ENCODE measurements at regions not wholly inside any gene's neighbourhood (a gene's known extent, or its start where the extent isn't known, plus 50 kb on each side); places are given as distances from the start of the nearest gene placed in this dataset.
A peak's percentile ranks its signal among the peaks of the same experiment; 100 is the strongest.

DNA sequence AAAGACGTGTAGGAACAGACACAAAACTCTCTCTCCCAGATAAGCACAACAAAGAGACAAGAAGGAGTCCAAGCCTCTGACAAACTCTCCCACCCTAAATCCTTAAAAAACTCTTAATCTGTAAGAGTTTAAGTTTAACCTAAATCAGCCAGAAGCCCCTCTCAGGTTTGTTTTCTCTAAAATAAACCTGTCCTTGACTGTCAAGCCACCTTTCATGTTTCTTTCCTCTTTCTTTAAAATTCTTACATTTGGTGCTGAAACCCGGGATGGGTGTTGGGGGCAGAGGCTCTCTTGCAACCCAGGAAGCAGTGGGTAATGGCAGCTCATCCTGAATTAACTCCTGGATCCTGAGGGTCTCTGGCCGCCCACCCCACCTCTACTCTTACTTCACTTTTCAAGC lies 107.8 kb upstream of the TENT5D start:
- no peak for DNase-seq (ENCODE audit: low spot score)

DNA sequence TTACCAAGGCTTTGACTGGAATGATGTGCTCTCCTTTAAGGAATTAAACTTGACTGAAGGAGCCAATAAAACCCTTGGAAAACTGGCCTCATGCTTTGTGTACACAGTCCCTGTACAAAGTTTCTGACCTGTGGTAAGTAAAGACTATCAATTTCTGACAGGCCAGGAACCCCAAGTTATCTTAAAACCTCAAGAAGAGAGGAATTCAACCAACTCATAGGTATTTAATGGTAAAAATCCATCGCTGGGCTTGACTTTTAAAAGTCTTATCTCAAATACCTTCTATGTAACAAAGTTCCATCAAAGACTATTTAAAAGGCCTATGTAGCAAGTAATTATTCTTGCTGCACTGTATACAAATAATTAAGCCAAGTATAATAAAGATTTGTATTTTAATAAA lies 103.7 kb upstream of the TENT5D start:
- no peak for DNase-seq (ENCODE audit: low spot score)

DNA sequence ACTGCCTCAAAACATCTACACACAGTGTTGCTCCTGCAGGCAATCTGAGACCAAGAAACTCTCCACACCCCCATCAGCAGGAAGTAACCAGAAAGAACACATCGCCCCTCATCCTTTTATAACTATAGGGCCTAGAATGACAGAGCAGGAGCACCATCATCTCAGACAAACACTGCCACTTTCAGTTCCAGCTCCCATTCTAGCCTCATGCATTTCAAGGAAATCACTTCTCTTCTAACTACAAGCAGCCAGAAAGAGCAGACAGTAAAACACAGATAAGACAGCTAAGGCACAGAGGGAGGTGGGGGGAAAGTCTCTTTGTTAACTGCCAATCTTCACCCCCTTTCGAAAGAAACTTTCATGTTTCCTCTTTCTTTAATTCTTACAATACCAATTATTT lies 102.6 kb upstream of the TENT5D start:
- DNase-seq (ENCODE audit: low spot score): no peak

DNA sequence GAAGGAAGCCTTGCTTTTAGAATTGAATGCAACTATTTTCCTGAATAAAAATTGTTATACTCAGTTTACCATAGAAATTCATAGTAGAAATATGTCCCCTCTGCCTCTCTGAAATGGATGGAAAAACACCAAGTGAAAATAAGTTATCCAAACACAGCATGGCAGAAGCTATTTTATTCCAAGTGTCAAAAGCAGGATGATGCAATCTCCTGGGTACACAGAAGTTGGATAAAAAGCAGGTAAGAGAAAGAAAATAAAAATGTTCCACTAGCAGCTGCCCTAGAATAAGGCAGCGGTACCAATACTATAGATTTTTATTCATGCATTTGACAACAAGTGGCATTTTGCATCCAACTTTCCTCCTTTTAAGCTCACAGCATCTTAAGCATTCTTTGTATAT lies 89.0 kb upstream of the TENT5D start:
- no peak for DNase-seq (ENCODE audit: low spot score)

DNA sequence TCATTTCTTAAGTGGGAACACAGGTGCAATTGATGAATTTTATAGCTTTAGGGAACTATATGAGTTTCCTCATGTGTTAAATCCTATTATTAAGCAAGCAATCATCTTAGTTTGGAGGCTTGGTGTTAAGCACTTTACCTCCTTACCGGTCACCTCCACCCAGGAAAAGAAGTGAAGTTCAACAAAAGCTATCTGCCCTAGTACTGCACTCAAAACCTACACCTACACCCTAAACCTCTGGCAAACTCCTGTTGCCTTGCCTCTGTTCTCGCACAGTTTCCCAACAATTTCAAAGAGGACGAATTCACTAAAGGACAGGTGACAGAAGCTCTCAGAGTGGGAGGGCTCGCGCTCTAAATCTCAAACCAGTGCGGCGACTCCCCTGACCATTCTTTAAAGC lies 85.7 kb upstream of the TENT5D start:
- DNase-seq (ENCODE audit: low spot score): no peak

DNA sequence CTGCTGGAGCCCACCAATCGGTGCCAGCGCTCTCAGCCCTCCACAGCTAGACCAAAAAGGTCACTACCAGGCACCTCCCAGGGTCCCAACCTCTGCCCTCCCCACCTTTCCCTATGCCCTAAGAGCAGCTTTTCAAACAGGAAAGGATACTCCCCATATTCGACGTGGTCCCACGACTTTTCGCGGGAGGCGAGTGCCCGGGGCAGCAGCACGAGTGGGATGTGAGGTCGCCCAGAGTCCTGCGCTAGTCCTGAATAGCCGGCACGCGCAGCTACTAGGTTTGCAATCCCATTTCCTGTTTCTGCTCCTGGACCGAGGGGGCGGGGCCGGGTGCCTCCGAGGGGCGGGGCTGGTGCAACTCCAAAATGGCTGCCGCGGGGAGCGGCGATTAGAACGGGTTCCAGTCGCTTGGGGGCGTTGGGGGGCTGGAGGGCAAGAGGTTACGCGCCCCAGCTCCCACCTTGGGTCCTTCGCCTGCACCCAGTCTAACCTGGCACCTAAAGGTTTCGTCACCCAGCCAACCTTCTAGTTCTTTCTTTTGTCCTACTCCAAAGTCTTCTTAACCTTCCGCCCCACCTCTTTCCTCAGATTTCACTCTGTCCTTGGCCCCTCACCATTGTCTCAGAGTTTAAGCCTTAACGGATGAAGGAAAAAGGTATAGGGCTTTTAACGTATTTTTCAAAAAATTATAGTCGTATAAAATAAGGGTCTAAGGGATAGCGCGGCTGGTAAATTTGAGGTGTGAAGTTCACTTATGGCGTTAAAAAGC lies 85.0 kb upstream of the TENT5D start:
- DNase-seq (ENCODE audit: low spot score): peak; percentile 66

DNA sequence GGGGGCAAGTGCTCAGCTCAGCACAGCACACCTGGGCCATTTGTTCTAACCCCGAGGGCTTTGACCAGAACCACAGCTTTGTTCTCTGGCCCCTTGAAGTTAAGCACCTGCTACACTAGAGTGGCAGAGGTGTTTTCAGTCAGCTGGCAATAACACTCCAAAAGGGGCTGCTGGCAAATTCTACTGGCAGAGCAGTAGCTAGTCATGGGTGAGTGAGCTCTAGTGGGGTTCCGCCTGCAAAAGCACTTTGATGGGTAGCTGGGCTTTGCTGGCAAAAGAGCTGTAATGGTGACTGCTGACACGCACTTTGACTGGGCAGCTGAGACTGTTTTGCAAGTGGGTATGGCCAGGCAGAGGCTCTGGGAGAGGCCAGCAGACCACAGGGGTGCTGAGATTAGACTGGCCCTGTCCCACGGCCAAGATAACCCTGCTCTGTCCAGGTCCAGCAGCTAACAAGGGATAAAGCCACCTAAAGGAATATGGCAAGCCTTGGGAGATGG lies 65.2 kb upstream of the TENT5D start:
- no peak for DNase-seq (ENCODE audit: low spot score)

Measured in left forelimb (tissue), 1 donor.